DND-41 (cell line): ENCODE measurements at regions not wholly inside any gene's neighbourhood (a gene's known extent, or its start where the extent isn't known, plus 50 kb on each side); places are given as distances from the start of the nearest gene placed in this dataset.

Experiments used
- ATAC-seq: fragments of 200-7000 bp; cut with Tn5 transposase; 3 replicates; pipeline ENCODE4 v1.9.1; 2021; ENCODE audit warnings: low read depth; ENCODE audit not compliant: insufficient read depth
- DNase-seq: peaks from one replicate; pipeline ENCODE4 v3.0.0-alpha.2; 2020
- H2AFZ ChIP-seq: 2 replicates; pipeline ENCODE4 v1.6.0; 2012; ENCODE audit warnings: low read depth, low read length
- H3K27ac ChIP-seq: 2 replicates; pipeline ENCODE4 v1.5.1; 2012; ENCODE audit warnings: low read length, inconsistent platforms
- H3K27me3 ChIP-seq: fragments of 200-600 bp; sonication (generic); 2 replicates; pipeline ENCODE4 v1.6.0; 2012; ENCODE audit warnings: low read length, mild to moderate bottlenecking, inconsistent platforms; ENCODE audit not compliant: insufficient read depth, poor library complexity
- H3K36me3 ChIP-seq: 2 replicates; pipeline ENCODE4 v1.5.1; 2012; ENCODE audit warnings: low read length, inconsistent platforms; ENCODE audit not compliant: insufficient read depth
- H3K4me1 ChIP-seq: 2 replicates; pipeline ENCODE4 v1.5.1; 2012; ENCODE audit warnings: mild to moderate bottlenecking, low read length; ENCODE audit not compliant: insufficient read depth
- H3K4me2 ChIP-seq: 2 replicates; pipeline ENCODE4 v1.6.0; 2012; ENCODE audit warnings: mild to moderate bottlenecking, moderate library complexity, low read length, inconsistent platforms; ENCODE audit not compliant: insufficient read depth
- H3K4me3 ChIP-seq, 2 experiments: fragments of 200-600 bp in 1 of 2; shearing (Covaris generic) in 1 of 2; 2 replicates each; pipeline ENCODE4 v1.5.1; 2012 to 2016; ENCODE audit warnings: inconsistent platforms in 2 of 2, low read length in 2 of 2, mild to moderate bottlenecking in 2 of 2, low read depth in 1 of 2, moderate library complexity in 1 of 2
- H3K79me2 ChIP-seq: 2 replicates; pipeline ENCODE4 v1.6.0; 2012; ENCODE audit warnings: low read length, inconsistent platforms; ENCODE audit not compliant: insufficient read depth
- H3K9ac ChIP-seq: 2 replicates; pipeline ENCODE4 v1.6.0; 2012; ENCODE audit warnings: low read depth, mild to moderate bottlenecking, inconsistent platforms, low read length, moderate library complexity
- H3K9me3 ChIP-seq: 2 replicates; pipeline ENCODE4 v1.5.1; 2012; ENCODE audit warnings: low read length, moderate library complexity, mild to moderate bottlenecking, inconsistent platforms; ENCODE audit not compliant: insufficient read depth, severe bottlenecking
- H4K20me1 ChIP-seq: 2 replicates; pipeline ENCODE4 v1.6.0; 2012; ENCODE audit warnings: low read length; ENCODE audit not compliant: insufficient read depth
- EZH2 ChIP-seq: IDR thresholded peaks from 3 replicates; pipeline ENCODE4 v1.6.1; 2012; ENCODE audit warnings: borderline replicate concordance, low read depth, mild to moderate bottlenecking, moderate library complexity, low read length, inconsistent platforms; ENCODE audit not compliant: severe bottlenecking
- TF ChIP-seq, protein P1 (sequence below): IDR thresholded peaks from 2 replicates; pipeline ENCODE4 v1.5.1; 2012; ENCODE audit warnings: borderline replicate concordance, low read length, moderate library complexity, mild to moderate bottlenecking; ENCODE audit not compliant: poor library complexity, severe bottlenecking; ENCODE audit errors: extremely low read depth

DNA sequence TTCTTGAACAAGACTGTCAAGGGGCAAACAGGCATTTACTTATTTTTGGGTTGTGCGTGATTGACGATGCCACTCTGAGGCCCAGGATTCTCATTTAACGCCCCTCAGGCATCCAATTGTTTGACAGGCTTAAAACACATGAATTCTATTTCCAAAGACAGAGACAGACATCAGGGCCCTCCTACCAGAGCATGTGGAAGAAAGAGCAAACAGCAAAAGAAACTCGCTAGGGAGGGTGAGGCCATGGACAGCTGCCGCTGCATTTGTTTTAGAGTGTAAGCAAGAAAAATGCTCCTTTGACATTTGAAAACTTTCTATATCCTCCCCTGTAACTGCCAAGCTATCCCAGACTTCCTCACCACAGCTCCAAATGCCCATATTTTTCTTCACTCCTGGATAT lies 410.1 kb downstream of the NPIPA8 start:
- Histone ChIP-seq H3K27ac (no peak overlapping the region), H3K4me2 (no peak overlapping the region), H3K79me2 (no peaks in the 10 kb centered on the region), H4K20me1 (no peaks in the 10 kb centered on the region), H3K36me3 (no peaks in the 10 kb centered on the region), H3K9ac (no peak overlapping the region), H3K9me3 (no peaks in the 10 kb centered on the region), H3K4me1 (no peaks in the 10 kb centered on the region), H3K4me3 (no peak overlapping the region), H2AFZ (no peak overlapping the region), H3K27me3 (no peaks in the 10 kb centered on the region)
- no peak for DNase-seq
- TF ChIP-seq EZH2: no peak
- TF ChIP-seq, protein P1, sequence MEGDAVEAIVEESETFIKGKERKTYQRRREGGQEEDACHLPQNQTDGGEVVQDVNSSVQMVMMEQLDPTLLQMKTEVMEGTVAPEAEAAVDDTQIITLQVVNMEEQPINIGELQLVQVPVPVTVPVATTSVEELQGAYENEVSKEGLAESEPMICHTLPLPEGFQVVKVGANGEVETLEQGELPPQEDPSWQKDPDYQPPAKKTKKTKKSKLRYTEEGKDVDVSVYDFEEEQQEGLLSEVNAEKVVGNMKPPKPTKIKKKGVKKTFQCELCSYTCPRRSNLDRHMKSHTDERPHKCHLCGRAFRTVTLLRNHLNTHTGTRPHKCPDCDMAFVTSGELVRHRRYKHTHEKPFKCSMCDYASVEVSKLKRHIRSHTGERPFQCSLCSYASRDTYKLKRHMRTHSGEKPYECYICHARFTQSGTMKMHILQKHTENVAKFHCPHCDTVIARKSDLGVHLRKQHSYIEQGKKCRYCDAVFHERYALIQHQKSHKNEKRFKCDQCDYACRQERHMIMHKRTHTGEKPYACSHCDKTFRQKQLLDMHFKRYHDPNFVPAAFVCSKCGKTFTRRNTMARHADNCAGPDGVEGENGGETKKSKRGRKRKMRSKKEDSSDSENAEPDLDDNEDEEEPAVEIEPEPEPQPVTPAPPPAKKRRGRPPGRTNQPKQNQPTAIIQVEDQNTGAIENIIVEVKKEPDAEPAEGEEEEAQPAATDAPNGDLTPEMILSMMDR: no peak
- no peak for ATAC-seq

DNA sequence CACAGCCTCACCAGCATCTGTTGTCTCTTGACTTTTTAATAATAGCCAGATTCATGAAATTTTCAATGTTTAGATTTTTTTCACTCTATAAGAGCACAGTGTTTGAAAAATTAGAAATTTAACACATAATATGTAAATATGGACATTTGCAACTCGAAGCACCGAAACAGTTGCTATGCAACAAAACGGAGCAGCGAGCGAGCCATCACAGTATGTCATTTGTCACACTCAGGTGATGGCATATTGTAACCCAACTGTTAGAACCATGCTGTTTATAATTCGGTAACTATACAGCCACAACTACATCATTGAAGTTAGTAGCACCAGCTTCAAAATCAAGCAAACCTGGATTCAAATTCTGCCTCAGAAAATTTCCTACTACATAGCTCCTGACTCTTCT lies 410.8 kb downstream of the NPIPA8 start:
- TF ChIP-seq, protein P1: no peak
- TF ChIP-seq EZH2: no peak
- no peak overlapping the region for H3K9ac ChIP-seq
- H3K4me3 ChIP-seq: no peak overlapping the region
- no peak overlapping the region for H3K27ac ChIP-seq
- no peak overlapping the region for H3K4me2 ChIP-seq
- H3K36me3 ChIP-seq: no peaks in the 10 kb centered on the region
- DNase-seq (no peak), ATAC-seq (no peak)
- H3K4me1 ChIP-seq: no peaks in the 10 kb centered on the region
- H4K20me1 ChIP-seq: no peaks in the 10 kb centered on the region
- no peaks in the 10 kb centered on the region for H3K27me3 ChIP-seq
- H2AFZ ChIP-seq: no peak overlapping the region
- H3K79me2 ChIP-seq: no peaks in the 10 kb centered on the region
- no peaks in the 10 kb centered on the region for H3K9me3 ChIP-seq

DNA sequence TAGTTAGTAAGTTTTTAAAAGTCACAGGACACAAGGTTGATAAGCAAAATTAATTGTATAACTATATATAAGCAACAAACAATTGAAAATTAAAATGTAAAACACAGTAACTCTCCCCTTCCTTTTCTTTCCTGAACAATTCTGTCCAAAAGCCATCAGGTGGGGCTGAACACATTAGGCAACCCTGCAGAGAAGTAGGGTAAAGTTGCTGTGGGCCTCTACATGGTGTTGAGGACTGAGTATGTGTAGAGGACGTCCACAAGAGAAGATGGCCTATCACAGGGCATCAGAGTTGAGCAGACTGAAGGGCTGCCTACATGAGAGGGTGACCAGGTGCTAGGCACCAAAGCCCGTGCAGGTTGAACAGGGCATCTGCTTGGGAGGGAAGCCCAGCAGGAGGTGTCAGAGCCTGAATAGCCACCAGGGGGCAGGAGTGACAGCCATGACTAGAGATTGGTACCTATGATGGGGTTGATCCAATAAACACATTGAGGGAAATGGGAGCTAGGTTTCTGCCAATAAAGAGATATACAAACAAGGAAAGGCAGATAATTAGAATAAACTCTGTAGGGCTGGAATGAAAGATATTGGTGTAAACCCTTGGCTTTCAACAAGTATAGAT lies 415.1 kb downstream of the NPIPA8 start:
- TF ChIP-seq, protein P1: peak; percentile 74
- TF ChIP-seq EZH2: no peak
- DNase-seq (peak; percentile 56), ATAC-seq (peak; percentile 52; the same call in 1 of the 3 replicates)
- Histone ChIP-seq H3K27me3 (no peaks in the 10 kb centered on the region), H3K36me3 (no peaks in the 10 kb centered on the region), H3K9me3 (no peaks in the 10 kb centered on the region), H3K4me1 (no peaks in the 10 kb centered on the region), H3K27ac (no peak overlapping the region), H2AFZ (no peak overlapping the region), H3K4me2 (no peak overlapping the region), H3K4me3 (no peak overlapping the region), H3K79me2 (no peaks in the 10 kb centered on the region), H4K20me1 (no peaks in the 10 kb centered on the region), H3K9ac (no peak overlapping the region)
